Body of pancreas (tissue), 4 donors: ENCODE measurements at regions not wholly inside any gene's neighbourhood (a gene's known extent, or its start where the extent isn't known, plus 50 kb on each side); places are given as distances from the start of the nearest gene placed in this dataset.

Experiments used
- CTCF ChIP-seq, 7 experiments: fragments of 450-650 bp in 4 of 7; fragments of 200-600 bp in 3 of 7; sonication (generic) in 3 of 7; IDR thresholded peaks; one replicate each; pipeline ENCODE4 v1.5.1; 2016 to 2019; ENCODE audit warnings: antibody characterized with exemption in 7 of 7
- POLR2A ChIP-seq, 3 donors: fragments of 450-650 bp; IDR thresholded peaks; one replicate each; pipeline ENCODE4 v1.6.1; 2016; ENCODE audit warnings: antibody characterized with exemption in 3 of 3, mild to moderate bottlenecking in 2 of 3

GRCh38 chr13:69155136-69155535 lies 952.5 kb upstream of the ATXN8OS start:
- TF ChIP-seq POLR2A (IDR thresholded peaks at IDR 0.05) (no peak), CTCF (IDR thresholded peaks at IDR 0.05) (no peak)
